Astrocyte (in vitro differentiated cells and primary cell): ENCODE measurements at regions not wholly inside any gene's neighbourhood (a gene's known extent, or its start where the extent isn't known, plus 50 kb on each side); places are given as distances from the start of the nearest gene placed in this dataset.

Source experiments
- DNase-seq: peaks from one replicate; pipeline ENCODE4 v3.0.0-alpha.2; 2010; ENCODE audit warnings: low read depth
- FAIRE-seq: peaks from 2 replicates; lab custom pipeline; 2011; peaks lifted over from hg19 to GRCh38; lab: Jason Lieb, UNC
- H2AFZ ChIP-seq: 2 replicates; pipeline ENCODE4 v1.6.0; 2012; ENCODE audit warnings: low read depth, low read length, inconsistent platforms
- H3K27ac ChIP-seq: 2 replicates; pipeline ENCODE4 v1.5.1; 2011; ENCODE audit warnings: low read depth, low read length, inconsistent platforms
- H3K27me3 ChIP-seq: 2 replicates; pipeline ENCODE4 v1.6.0; 2011; ENCODE audit warnings: low read length, inconsistent platforms; ENCODE audit not compliant: insufficient read depth
- H3K36me3 ChIP-seq: 2 replicates; pipeline ENCODE4 v1.5.1; 2011; ENCODE audit warnings: low read length, inconsistent platforms; ENCODE audit not compliant: insufficient read depth
- H3K4me1 ChIP-seq: 2 replicates; pipeline ENCODE4 v1.5.1; 2011; ENCODE audit warnings: low read length, inconsistent platforms; ENCODE audit not compliant: insufficient read depth
- H3K4me2 ChIP-seq: 2 replicates; pipeline ENCODE4 v1.6.0; 2012; ENCODE audit warnings: low read length, inconsistent platforms
- H3K4me3 ChIP-seq: 2 replicates; pipeline ENCODE4 v1.5.1; 2011; ENCODE audit warnings: low read depth, mild to moderate bottlenecking, low read length, inconsistent platforms; ENCODE audit not compliant: insufficient read depth
- H3K79me2 ChIP-seq: 2 replicates; pipeline ENCODE4 v1.6.0; 2012; ENCODE audit warnings: mild to moderate bottlenecking, low read length, inconsistent platforms; ENCODE audit not compliant: insufficient read depth
- H3K9ac ChIP-seq: 2 replicates; pipeline ENCODE4 v1.6.0; 2012; ENCODE audit warnings: mild to moderate bottlenecking, low read length, inconsistent platforms
- H3K9me3 ChIP-seq: 2 replicates; pipeline ENCODE4 v1.5.1; 2012; ENCODE audit warnings: low read depth, mild to moderate bottlenecking, low read length, inconsistent platforms; ENCODE audit not compliant: insufficient read depth
- H4K20me1 ChIP-seq: 2 replicates; pipeline ENCODE4 v1.6.0; 2012; ENCODE audit warnings: low read length, inconsistent platforms; ENCODE audit not compliant: insufficient read depth
- H3K27ac Mint-ChIP-seq: one replicate; pipeline ENCODE4 v1.8.0; 2021; ENCODE audit warnings: mild to moderate bottlenecking, mixed read lengths; ENCODE audit not compliant: unreplicated experiment
- H3K27me3 Mint-ChIP-seq: one replicate; pipeline ENCODE4 v1.8.0; 2021; ENCODE audit warnings: low read depth, mixed read lengths; ENCODE audit not compliant: unreplicated experiment
- H3K36me3 Mint-ChIP-seq: one replicate; pipeline ENCODE4 v1.8.0; 2021; ENCODE audit warnings: low read depth, mixed read lengths; ENCODE audit not compliant: unreplicated experiment
- H3K4me1 Mint-ChIP-seq: one replicate; pipeline ENCODE4 v1.8.0; 2021; ENCODE audit warnings: low read depth, mixed read lengths; ENCODE audit not compliant: unreplicated experiment
- H3K4me3 Mint-ChIP-seq: one replicate; pipeline ENCODE4 v1.8.0; 2021; ENCODE audit warnings: mild to moderate bottlenecking, moderate library complexity, mixed read lengths; ENCODE audit not compliant: unreplicated experiment
- H3K9me3 Mint-ChIP-seq: one replicate; pipeline ENCODE4 v1.8.0; 2021; ENCODE audit warnings: mild to moderate bottlenecking, mixed read lengths; ENCODE audit not compliant: unreplicated experiment
- CTCF ChIP-seq: IDR thresholded peaks from 2 replicates; pipeline ENCODE4 v1.5.1; 2011; ENCODE audit warnings: low read depth, mild to moderate bottlenecking, inconsistent platforms, low read length, moderate library complexity; ENCODE audit not compliant: insufficient read depth
- EZH2 ChIP-seq: IDR thresholded peaks from 2 replicates; pipeline ENCODE4 v1.6.1; 2012; ENCODE audit warnings: mild to moderate bottlenecking, low read length, inconsistent platforms; ENCODE audit not compliant: insufficient read depth

GRCh38 chr3:13717222-13717895 lies 162.5 kb downstream of the WNT7A start:
- H3K27ac Mint-ChIP-seq: no peak overlapping the region
- Histone ChIP-seq H3K9me3 (peaks cover 3% of the 10 kb centered on the region), H3K4me2 (no peak overlapping the region), H3K4me3 (no peak overlapping the region), H3K9ac (no peak overlapping the region), H3K79me2 (no peaks in the 10 kb centered on the region), H3K27me3 (no peaks in the 10 kb centered on the region), H4K20me1 (no peaks in the 10 kb centered on the region), H3K36me3 (no peaks in the 10 kb centered on the region), H3K27ac (no peak overlapping the region), H3K4me1 (no peaks in the 10 kb centered on the region), H2AFZ (no peak overlapping the region)
- peaks cover 2% of the 10 kb centered on the region for H3K36me3 Mint-ChIP-seq
- H3K27me3 Mint-ChIP-seq: peaks cover 20% of the 10 kb centered on the region
- no peak for DNase-seq
- no peak for FAIRE-seq
- H3K9me3 Mint-ChIP-seq: peaks cover 19% of the 10 kb centered on the region
- TF ChIP-seq CTCF (no peak), EZH2 (no peak)
- H3K4me3 Mint-ChIP-seq: no peak overlapping the region
- H3K4me1 Mint-ChIP-seq: no peaks in the 10 kb centered on the region

GRCh38 chr3:13716540-13717221 lies 163.2 kb downstream of the WNT7A start:
- H4K20me1 ChIP-seq: no peaks in the 10 kb centered on the region
- H3K4me1 Mint-ChIP-seq: no peaks in the 10 kb centered on the region
- peaks cover 23% of the 10 kb centered on the region for H3K9me3 Mint-ChIP-seq
- peaks cover 27% of the 10 kb centered on the region for H3K27me3 Mint-ChIP-seq
- H3K36me3 Mint-ChIP-seq: peaks cover 2% of the 10 kb centered on the region
- no peak overlapping the region for H3K4me3 ChIP-seq
- H3K27me3 ChIP-seq: no peaks in the 10 kb centered on the region
- H3K9ac ChIP-seq: no peak overlapping the region
- no peaks in the 10 kb centered on the region for H3K36me3 ChIP-seq
- no peaks in the 10 kb centered on the region for H3K4me1 ChIP-seq
- H3K27ac Mint-ChIP-seq: no peak overlapping the region
- H2AFZ ChIP-seq: no peak overlapping the region
- no peak overlapping the region for H3K27ac ChIP-seq
- FAIRE-seq: no peak
- H3K79me2 ChIP-seq: no peaks in the 10 kb centered on the region
- no peak for DNase-seq
- H3K9me3 ChIP-seq: peaks cover 3% of the 10 kb centered on the region
- no peak overlapping the region for H3K4me3 Mint-ChIP-seq
- no peak for TF ChIP-seq CTCF
- no peak for TF ChIP-seq EZH2
- H3K4me2 ChIP-seq: no peak overlapping the region

GRCh38 chr3:13715961-13716360 lies 163.9 kb downstream of the WNT7A start:
- Histone ChIP-seq H2AFZ (no peak overlapping the region), H3K36me3 (no peaks in the 10 kb centered on the region), H3K27ac (no peak overlapping the region), H3K9ac (no peak overlapping the region), H3K4me1 (no peaks in the 10 kb centered on the region), H3K4me2 (no peak overlapping the region), H3K9me3 (peaks cover 3% of the 10 kb centered on the region), H4K20me1 (no peaks in the 10 kb centered on the region), H3K4me3 (no peak overlapping the region), H3K27me3 (no peaks in the 10 kb centered on the region), H3K79me2 (no peaks in the 10 kb centered on the region)
- no peak overlapping the region for H3K27ac Mint-ChIP-seq
- H3K27me3 Mint-ChIP-seq: peaks cover 34% of the 10 kb centered on the region
- H3K4me1 Mint-ChIP-seq: no peaks in the 10 kb centered on the region
- DNase-seq: no peak
- no peak overlapping the region for H3K4me3 Mint-ChIP-seq
- FAIRE-seq: no peak
- peaks cover 2% of the 10 kb centered on the region for H3K36me3 Mint-ChIP-seq
- TF ChIP-seq EZH2: no peak
- no peak for TF ChIP-seq CTCF
- H3K9me3 Mint-ChIP-seq: peaks cover 23% of the 10 kb centered on the region
